Vagina (tissue), 2 donors: ENCODE measurements at regions not wholly inside any gene's neighbourhood (a gene's known extent, or its start where the extent isn't known, plus 50 kb on each side); places are given as distances from the start of the nearest gene placed in this dataset.

ENCODE experiments used
- DNase-seq, 2 donors: peaks; one replicate each; pipeline ENCODE4 v3.0.0-alpha.2; 2017; ENCODE audit errors: extremely low spot score in 2 of 2
- H3K27ac ChIP-seq: fragments of 200-600 bp; sonication (generic); one replicate; pipeline ENCODE4 v1.5.1; 2019
- H3K27me3 ChIP-seq: fragments of 200-600 bp; sonication (generic); one replicate; pipeline ENCODE4 v1.5.1; 2019
- H3K36me3 ChIP-seq, 2 donors: fragments of 200-600 bp; sonication (generic); one replicate each; pipeline ENCODE4 v1.5.1; 2017 to 2019
- H3K4me1 ChIP-seq: fragments of 200-600 bp; sonication (generic); one replicate; pipeline ENCODE4 v1.5.1; 2019
- H3K4me3 ChIP-seq, 2 donors: fragments of 200-600 bp; sonication (generic); 1 replicate in 1 of 2; 2 replicates in 1 of 2; pipeline ENCODE4 v1.5.1; 2016 to 2019
- H3K9me3 ChIP-seq: fragments of 200-600 bp; sonication (generic); one replicate; pipeline ENCODE4 v1.5.1; 2019
- CTCF ChIP-seq, 3 experiments: fragments of 450-650 bp in 2 of 3; fragments of 200-600 bp in 1 of 3; sonication (generic) in 1 of 3; IDR thresholded peaks; one replicate each; pipeline ENCODE4 v1.5.1; 2017 to 2019; ENCODE audit warnings: antibody characterized with exemption in 3 of 3, mild to moderate bottlenecking in 2 of 3, moderate library complexity in 2 of 3
- POLR2A ChIP-seq, 2 donors: fragments of 450-650 bp; IDR thresholded peaks; one replicate each; pipeline ENCODE4 v1.6.1; 2017; ENCODE audit warnings: antibody characterized with exemption in 2 of 2, mild to moderate bottlenecking in 2 of 2, moderate library complexity in 2 of 2
- POLR2AphosphoS5 ChIP-seq, 2 donors: sonication (generic); formaldehyde crosslinking; IDR thresholded peaks; one replicate each; pipeline ENCODE4 v1.9.0; 2017; ENCODE audit warnings: antibody characterized with exemption in 2 of 2, mild to moderate bottlenecking in 2 of 2, low read depth in 1 of 2; ENCODE audit not compliant: insufficient read depth in 1 of 2
- intact Hi-C: fragments of 100-400 bp; cut with DNase I; formaldehyde crosslinking; loops from one replicate; pipeline ENCODE4 v1.15.1; 2023

GRCh38 chr18:68445668-68446426 lies 269.1 kb downstream of the TMX3 start:
- no peak for TF ChIP-seq POLR2AphosphoS5 (IDR thresholded peaks at IDR 0.05; ENCODE audit: insufficient read depth in 1 of 2, low read depth in 1 of 2)
- TF ChIP-seq CTCF (IDR thresholded peaks at IDR 0.05), result no peak
- TF ChIP-seq POLR2A (IDR thresholded peaks at IDR 0.05), result no peak
- Histone ChIP-seq H3K36me3 (no peaks in the 10 kb centered on the region), H3K9me3 (no peaks in the 10 kb centered on the region), H3K27me3 (no peaks in the 10 kb centered on the region), H3K4me1 (no peaks in the 10 kb centered on the region), H3K4me3 (no peak overlapping the region), H3K27ac (no peak overlapping the region)
- DNase-seq, result no peak
- intact Hi-C loops, result no loop called here

DNA sequence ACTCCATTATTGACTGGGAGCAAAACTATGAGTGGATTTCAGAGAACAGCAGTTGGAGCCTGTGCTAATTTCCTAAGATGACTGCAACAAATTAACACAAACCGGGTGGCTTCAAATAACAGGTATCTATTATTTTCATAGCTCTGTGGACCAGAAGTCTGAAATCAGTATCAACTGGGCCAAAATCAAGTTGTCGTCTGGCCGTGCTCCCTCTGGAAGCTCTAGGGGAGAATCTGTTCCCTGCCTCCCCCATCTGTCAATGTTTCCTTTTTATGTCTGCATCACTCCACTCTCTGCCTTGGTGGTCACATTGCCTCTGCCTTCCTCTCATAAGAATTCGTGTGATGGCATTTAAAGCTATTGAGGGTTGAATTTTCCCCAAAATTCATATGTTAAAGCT lies 269.8 kb downstream of the TMX3 start:
- no peaks in the 10 kb centered on the region for H3K9me3 ChIP-seq
- no peaks in the 10 kb centered on the region for H3K4me1 ChIP-seq
- intact Hi-C loops, result no loop called here
- H3K27me3 ChIP-seq, result no peaks in the 10 kb centered on the region
- no peak for DNase-seq
- no peak for TF ChIP-seq CTCF (IDR thresholded peaks at IDR 0.05)
- no peak for TF ChIP-seq POLR2AphosphoS5 (IDR thresholded peaks at IDR 0.05; ENCODE audit: insufficient read depth in 1 of 2, low read depth in 1 of 2)
- TF ChIP-seq POLR2A (IDR thresholded peaks at IDR 0.05), result no peak
- H3K36me3 ChIP-seq, result no peaks in the 10 kb centered on the region
- H3K27ac ChIP-seq, result no peak overlapping the region
- H3K4me3 ChIP-seq, result no peak overlapping the region

DNA sequence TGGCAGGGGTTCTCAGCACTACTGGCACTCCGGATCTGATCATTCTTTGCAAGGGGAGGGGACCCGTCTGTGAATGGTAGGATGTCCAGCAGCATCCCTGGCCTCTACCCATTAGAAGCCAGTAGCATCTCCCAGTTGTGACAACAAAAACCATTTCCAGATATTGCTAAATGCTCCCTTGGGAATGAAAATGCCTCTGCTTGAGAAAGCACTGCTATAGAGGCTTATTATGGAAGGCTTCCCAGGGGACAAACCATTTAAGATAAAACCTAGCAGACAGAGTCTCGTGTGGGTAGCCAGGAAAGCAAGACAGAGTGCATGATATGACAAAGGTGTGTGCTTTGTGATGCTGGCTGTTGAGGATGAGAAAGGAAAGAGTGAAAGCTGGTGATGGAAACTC lies 273.7 kb downstream of the TMX3 start:
- H3K4me3 ChIP-seq, result no peak overlapping the region
- no peak for DNase-seq
- TF ChIP-seq CTCF (IDR thresholded peaks at IDR 0.05), result no peak
- TF ChIP-seq POLR2A (IDR thresholded peaks at IDR 0.05), result no peak
- no peak for TF ChIP-seq POLR2AphosphoS5 (IDR thresholded peaks at IDR 0.05; ENCODE audit: insufficient read depth in 1 of 2, low read depth in 1 of 2)
- H3K4me1 ChIP-seq, result no peaks in the 10 kb centered on the region
- no peak overlapping the region for H3K27ac ChIP-seq
- intact Hi-C loops, result no loop called here
- no peaks in the 10 kb centered on the region for H3K36me3 ChIP-seq
- H3K9me3 ChIP-seq, result no peaks in the 10 kb centered on the region
- H3K27me3 ChIP-seq, result no peaks in the 10 kb centered on the region

DNA sequence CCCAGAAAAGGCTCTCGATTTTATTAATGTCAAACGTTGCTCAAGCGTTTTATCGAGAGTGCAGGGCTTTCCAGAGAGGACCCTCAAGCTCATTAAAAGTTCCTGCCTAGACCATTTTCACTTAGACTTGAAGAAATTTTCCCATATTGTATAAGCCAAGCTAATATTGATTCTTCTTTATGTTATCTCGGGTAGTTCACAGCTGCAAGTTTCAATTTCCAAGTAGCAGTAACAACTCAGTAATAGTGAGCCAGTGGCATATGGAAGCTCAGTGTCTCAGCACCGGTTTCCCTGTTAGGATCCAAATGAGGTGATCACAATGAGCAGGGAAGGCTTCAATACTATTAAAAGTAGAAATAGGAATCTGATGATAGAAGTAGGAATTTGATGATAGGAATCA lies 274.5 kb downstream of the TMX3 start:
- no peaks in the 10 kb centered on the region for H3K27me3 ChIP-seq
- no peaks in the 10 kb centered on the region for H3K9me3 ChIP-seq
- H3K27ac ChIP-seq, result no peak overlapping the region
- TF ChIP-seq POLR2A (IDR thresholded peaks at IDR 0.05) (no peak), CTCF (IDR thresholded peaks at IDR 0.05) (no peak), POLR2AphosphoS5 (IDR thresholded peaks at IDR 0.05; ENCODE audit: insufficient read depth in 1 of 2, low read depth in 1 of 2) (no peak)
- intact Hi-C loops, result no loop called here
- no peak for DNase-seq
- no peaks in the 10 kb centered on the region for H3K4me1 ChIP-seq
- no peaks in the 10 kb centered on the region for H3K36me3 ChIP-seq
- H3K4me3 ChIP-seq, result no peak overlapping the region

DNA sequence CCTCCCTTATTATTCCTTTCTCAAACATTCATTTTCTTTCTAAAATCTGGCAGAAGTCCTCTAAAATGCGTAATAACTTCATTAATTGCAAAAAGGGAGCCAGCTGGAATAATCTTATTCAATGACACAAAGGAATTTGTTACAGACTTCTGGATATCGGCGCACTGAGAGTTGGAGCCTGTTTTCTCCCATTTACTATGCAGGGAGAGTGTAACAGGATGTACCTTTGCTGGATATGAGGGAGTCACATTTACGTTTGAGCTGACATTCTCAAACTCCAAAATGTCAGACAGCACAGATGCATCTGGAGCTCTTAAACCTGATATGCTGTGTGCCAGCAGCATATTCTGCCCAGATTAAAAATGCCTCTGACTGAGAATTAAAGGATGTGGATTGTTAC lies 275.3 kb downstream of the TMX3 start:
- DNase-seq, result no peak
- Histone ChIP-seq H3K27ac (no peak overlapping the region), H3K9me3 (no peaks in the 10 kb centered on the region), H3K27me3 (no peaks in the 10 kb centered on the region), H3K36me3 (no peaks in the 10 kb centered on the region), H3K4me3 (no peak overlapping the region), H3K4me1 (no peaks in the 10 kb centered on the region)
- TF ChIP-seq CTCF (IDR thresholded peaks at IDR 0.05), result no peak
- no peak for TF ChIP-seq POLR2A (IDR thresholded peaks at IDR 0.05)
- TF ChIP-seq POLR2AphosphoS5 (IDR thresholded peaks at IDR 0.05; ENCODE audit: insufficient read depth in 1 of 2, low read depth in 1 of 2), result no peak
- intact Hi-C loops, result no loop called here
